IgD-negative memory B cell (primary cell): ENCODE measurements at regions not wholly inside any gene's neighbourhood (a gene's known extent, or its start where the extent isn't known, plus 50 kb on each side); places are given as distances from the start of the nearest gene placed in this dataset.
"Not testable (repeated sequence)": the region's sequence is repeated elsewhere in the genome, so short reads cannot be mapped to it uniquely, and the experiment has no call there.

Experiments used
- H3K27ac Mint-ChIP-seq, 3 donors: one replicate each; pipeline ENCODE4 v1.8.0; 2020 to 2022; ENCODE audit warnings: mild to moderate bottlenecking in 3 of 3, mixed read lengths in 3 of 3, moderate library complexity in 1 of 3
- H3K27me3 Mint-ChIP-seq: one replicate; pipeline ENCODE4 v1.8.0; 2021; ENCODE audit warnings: mixed read lengths
- H3K36me3 Mint-ChIP-seq: one replicate; pipeline ENCODE4 v1.8.0; 2020; ENCODE audit warnings: mild to moderate bottlenecking, mixed read lengths
- H3K4me1 Mint-ChIP-seq, 3 donors: one replicate each; pipeline ENCODE4 v1.8.0; 2020 to 2022; ENCODE audit warnings: mixed read lengths in 3 of 3, mild to moderate bottlenecking in 1 of 3
- H3K4me3 Mint-ChIP-seq, 4 donors: one replicate each; pipeline ENCODE4 v1.8.0; 2020 to 2022; ENCODE audit warnings: mild to moderate bottlenecking in 4 of 4, mixed read lengths in 4 of 4, moderate library complexity in 3 of 4
- H3K9me3 Mint-ChIP-seq, 3 donors: one replicate each; pipeline ENCODE4 v1.8.0; 2020 to 2021; ENCODE audit warnings: mixed read lengths in 3 of 3, mild to moderate bottlenecking in 1 of 3

DNA sequence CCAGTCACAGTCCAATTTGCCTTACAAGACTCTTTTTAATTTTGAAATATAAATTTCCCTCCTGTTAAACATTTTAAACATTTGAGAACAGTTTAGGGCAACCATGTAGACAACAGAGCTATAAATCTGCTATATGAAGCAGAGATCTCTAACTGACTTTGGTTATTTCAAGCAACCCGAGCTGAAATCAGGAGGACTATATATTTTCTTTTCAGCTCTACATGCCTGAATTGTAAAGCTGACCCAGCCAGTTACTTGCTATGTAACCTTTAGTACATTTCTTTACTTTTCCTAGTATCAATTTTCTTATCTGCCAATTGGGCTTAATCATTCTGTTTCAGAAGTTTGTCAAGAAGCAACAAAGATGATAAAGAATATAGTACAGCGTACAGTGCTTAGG lies 457.4 kb upstream of the NECTIN3 start:
- Mint-ChIP-seq H3K27ac (no peak overlapping the region), H3K4me1 (no peaks in the 10 kb centered on the region), H3K9me3 (peaks cover 0 to 3% (median 1%) of the 10 kb centered on the region in 3 donors), H3K4me3 (no peak overlapping the region), H3K36me3 (no peaks in the 10 kb centered on the region), H3K27me3 (no peaks in the 10 kb centered on the region)

DNA sequence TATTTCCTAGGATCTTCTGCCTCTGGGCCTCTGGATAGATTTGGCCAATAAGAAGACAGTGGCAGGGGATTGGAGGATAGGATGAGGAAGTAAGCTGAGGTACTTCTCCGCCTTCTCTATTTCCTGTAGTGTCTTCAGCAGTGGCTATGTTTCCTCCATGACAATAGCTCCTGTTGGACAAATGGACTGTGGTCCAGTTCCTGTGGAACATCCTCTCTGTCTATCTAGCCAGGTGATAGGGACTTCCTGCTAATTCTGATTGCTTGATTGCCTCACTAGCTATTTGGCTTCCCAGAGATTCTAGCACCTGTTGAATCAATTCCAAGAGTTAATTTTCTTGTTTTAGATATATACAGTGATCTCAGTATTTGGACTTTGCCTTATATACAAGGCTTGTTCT lies 456.2 kb upstream of the NECTIN3 start:
- Mint-ChIP-seq H3K27me3 (no peaks in the 10 kb centered on the region), H3K4me1 (no peaks in the 10 kb centered on the region), H3K36me3 (no peaks in the 10 kb centered on the region), H3K27ac (no peak overlapping the region), H3K9me3 (peaks cover 0 to 3% (median 1%) of the 10 kb centered on the region in 3 donors), H3K4me3 (no peak overlapping the region)

GRCh38 chr3:110618512-110619226 lies 452.9 kb upstream of the NECTIN3 start:
- Mint-ChIP-seq H3K27me3 (no peaks in the 10 kb centered on the region), H3K36me3 (no peaks in the 10 kb centered on the region), H3K9me3 (peaks cover 0 to 1% (median 0%) of the 10 kb centered on the region in 3 donors), H3K4me3 (no peak overlapping the region), H3K27ac (no peak overlapping the region), H3K4me1 (no peaks in the 10 kb centered on the region)

GRCh38 chr3:110620118-110620517 lies 451.5 kb upstream of the NECTIN3 start:
- Mint-ChIP-seq H3K27me3 (no peaks in the 10 kb centered on the region), H3K4me3 (no peak overlapping the region), H3K36me3 (no peaks in the 10 kb centered on the region), H3K9me3 (peaks cover 0 to 1% (median 0%) of the 10 kb centered on the region in 3 donors), H3K4me1 (no peaks in the 10 kb centered on the region), H3K27ac (no peak overlapping the region)

- H3K4me1 Mint-ChIP-seq, result peaks cover 0 to 3% (median 2%) of the 10 kb centered on the region in 3 donors
- H3K27ac Mint-ChIP-seq, result no peak overlapping the region
- no peaks in the 10 kb centered on the region for H3K36me3 Mint-ChIP-seq
- no peak overlapping the region for H3K4me3 Mint-ChIP-seq
- H3K9me3 Mint-ChIP-seq, result no peaks in the 10 kb centered on the region
- no peaks in the 10 kb centered on the region for H3K27me3 Mint-ChIP-seq
Measured at GRCh38 chr3:110623571-110623970, 448.0 kb upstream of the NECTIN3 start.

GRCh38 chr3:110624576-110624975 lies 447.0 kb upstream of the NECTIN3 start:
- Mint-ChIP-seq H3K27ac (no peak overlapping the region), H3K4me3 (no peak overlapping the region), H3K9me3 (no peaks in the 10 kb centered on the region), H3K36me3 (no peaks in the 10 kb centered on the region), H3K27me3 (no peaks in the 10 kb centered on the region), H3K4me1 (peaks cover 0 to 4% (median 3%) of the 10 kb centered on the region in 3 donors)

DNA sequence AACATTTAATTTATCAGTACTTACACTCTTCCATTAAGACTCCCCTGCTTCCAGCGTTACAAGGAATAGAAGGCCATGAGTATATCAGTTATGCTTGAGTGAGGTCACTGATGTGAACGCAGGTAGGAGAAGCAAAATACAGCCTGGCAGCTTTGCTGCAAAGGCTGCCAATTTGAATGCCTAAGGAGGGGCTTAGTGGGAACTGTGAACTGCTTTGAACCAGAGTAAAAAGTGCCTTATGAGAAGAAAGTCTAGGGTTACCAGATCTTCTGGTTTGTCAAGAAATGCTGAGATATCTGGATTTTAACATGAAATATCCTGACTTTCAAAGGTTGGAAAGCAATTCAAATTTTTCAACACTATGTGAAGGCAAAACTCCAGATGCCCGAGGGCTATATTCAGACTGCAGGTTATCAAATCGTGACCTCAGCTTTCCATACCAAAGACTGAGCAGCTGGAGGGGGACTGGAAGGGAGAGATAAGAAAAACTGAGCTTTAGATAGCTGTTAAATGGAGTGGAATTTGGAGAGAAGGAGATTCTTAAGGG lies 446.3 kb upstream of the NECTIN3 start:
- no peaks in the 10 kb centered on the region for H3K27me3 Mint-ChIP-seq
- H3K27ac Mint-ChIP-seq, result no peak overlapping the region
- peaks cover 0 to 4% (median 3%) of the 10 kb centered on the region in 3 donors for H3K4me1 Mint-ChIP-seq
- no peak overlapping the region for H3K4me3 Mint-ChIP-seq
- H3K36me3 Mint-ChIP-seq, result no peaks in the 10 kb centered on the region
- H3K9me3 Mint-ChIP-seq, result no peaks in the 10 kb centered on the region

GRCh38 chr3:110626652-110627111 lies 444.9 kb upstream of the NECTIN3 start:
- H3K9me3 Mint-ChIP-seq, H3K27me3 Mint-ChIP-seq, H3K36me3 Mint-ChIP-seq, H3K4me1 Mint-ChIP-seq: not testable (repeated sequence)
- peak overlapping the region in 1 of 3 donors; percentile 78 for H3K27ac Mint-ChIP-seq
- H3K4me3 Mint-ChIP-seq, result peak overlapping the region in 3 of 4 donors; percentile 33 to 67 (median 64)

DNA sequence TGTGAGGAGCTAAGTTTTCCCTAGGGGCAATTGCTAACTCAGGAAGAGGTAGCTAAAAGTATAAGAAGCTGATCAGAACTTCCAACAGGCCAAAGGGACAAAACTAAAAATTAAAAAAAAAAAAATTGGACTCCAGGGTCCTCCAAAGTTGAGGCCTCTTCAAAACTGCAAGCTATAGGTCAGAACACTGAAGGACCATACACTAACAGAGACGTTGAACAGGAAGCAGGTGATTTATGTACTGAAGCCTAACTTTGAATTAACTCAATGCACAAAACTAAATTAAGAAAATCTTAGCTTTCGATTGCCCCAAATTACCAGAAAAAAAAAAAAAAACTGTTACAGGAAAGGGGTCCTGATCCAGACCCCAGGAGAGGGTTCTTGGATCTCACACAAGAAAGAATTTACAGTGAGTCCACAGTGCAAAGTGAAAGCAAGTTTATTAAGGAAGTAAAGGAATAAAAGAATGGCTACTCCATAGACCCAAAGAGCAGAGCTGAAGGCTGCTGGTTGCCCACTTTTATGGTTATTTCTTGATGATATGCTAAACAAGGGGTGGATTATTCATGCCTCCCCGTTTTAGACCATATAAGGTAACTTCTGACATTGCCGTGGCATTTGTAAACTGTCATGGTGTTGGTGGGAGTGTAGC lies 442.8 kb upstream of the NECTIN3 start:
- no peaks in the 10 kb centered on the region for H3K9me3 Mint-ChIP-seq
- H3K4me1 Mint-ChIP-seq, result peaks cover 0 to 4% (median 3%) of the 10 kb centered on the region in 3 donors
- H3K27ac Mint-ChIP-seq, result no peak overlapping the region
- no peaks in the 10 kb centered on the region for H3K36me3 Mint-ChIP-seq
- H3K27me3 Mint-ChIP-seq, result no peaks in the 10 kb centered on the region
- no peak overlapping the region for H3K4me3 Mint-ChIP-seq

DNA sequence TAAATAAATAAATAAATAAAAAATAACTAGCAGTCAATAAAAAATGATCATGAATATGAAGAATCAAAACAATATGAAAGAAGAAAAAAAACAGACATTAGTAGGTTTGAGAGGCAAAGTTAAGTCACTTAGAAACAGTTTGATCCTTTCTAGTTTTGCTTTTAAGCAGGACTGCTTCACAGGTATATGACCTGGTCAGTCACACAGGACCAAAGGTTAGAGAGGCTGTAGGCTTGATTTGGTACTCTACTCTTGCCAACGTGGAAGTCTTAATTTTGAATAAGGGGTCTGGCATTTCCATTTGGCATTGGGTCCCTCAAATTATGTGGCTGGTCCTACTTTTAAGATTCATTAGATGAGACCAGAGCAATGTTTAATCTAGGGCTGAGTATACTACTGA lies 441.7 kb upstream of the NECTIN3 start:
- no peak overlapping the region for H3K4me3 Mint-ChIP-seq
- H3K27me3 Mint-ChIP-seq, result no peaks in the 10 kb centered on the region
- peaks cover 0 to 4% (median 3%) of the 10 kb centered on the region in 3 donors for H3K4me1 Mint-ChIP-seq
- H3K9me3 Mint-ChIP-seq, result no peaks in the 10 kb centered on the region
- H3K36me3 Mint-ChIP-seq, result no peaks in the 10 kb centered on the region
- H3K27ac Mint-ChIP-seq, result no peak overlapping the region

DNA sequence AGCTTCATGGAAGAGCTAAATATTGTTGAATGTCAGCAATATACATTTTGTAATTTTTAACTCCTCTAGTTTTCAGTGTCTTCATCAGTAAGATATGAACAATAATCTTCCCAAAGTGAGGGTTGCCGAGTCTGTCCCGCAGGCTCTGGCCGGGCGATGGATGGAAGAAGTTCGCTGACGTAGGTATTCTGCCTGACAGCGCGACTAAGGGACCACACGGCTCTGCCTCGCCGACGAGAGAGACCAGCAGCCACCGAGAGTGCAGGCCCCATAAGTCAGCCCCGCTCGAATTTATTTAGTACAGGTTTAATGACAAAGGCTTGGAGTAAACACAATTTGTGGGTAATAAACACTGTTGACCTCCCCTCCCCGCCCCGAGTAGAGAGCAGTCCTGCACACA lies 427.4 kb upstream of the NECTIN3 start:
- Mint-ChIP-seq H3K4me1 (no peaks in the 10 kb centered on the region), H3K27ac (no peak overlapping the region), H3K36me3 (no peaks in the 10 kb centered on the region), H3K27me3 (no peaks in the 10 kb centered on the region), H3K4me3 (no peak overlapping the region), H3K9me3 (no peaks in the 10 kb centered on the region)

- no peaks in the 10 kb centered on the region for H3K27me3 Mint-ChIP-seq
- H3K4me3 Mint-ChIP-seq, result no peak overlapping the region
- H3K4me1 Mint-ChIP-seq, result no peaks in the 10 kb centered on the region
- H3K27ac Mint-ChIP-seq, result no peak overlapping the region
- H3K36me3 Mint-ChIP-seq, result no peaks in the 10 kb centered on the region
- no peaks in the 10 kb centered on the region for H3K9me3 Mint-ChIP-seq
Measured at GRCh38 chr3:110646055-110646454, 425.6 kb upstream of the NECTIN3 start.

DNA sequence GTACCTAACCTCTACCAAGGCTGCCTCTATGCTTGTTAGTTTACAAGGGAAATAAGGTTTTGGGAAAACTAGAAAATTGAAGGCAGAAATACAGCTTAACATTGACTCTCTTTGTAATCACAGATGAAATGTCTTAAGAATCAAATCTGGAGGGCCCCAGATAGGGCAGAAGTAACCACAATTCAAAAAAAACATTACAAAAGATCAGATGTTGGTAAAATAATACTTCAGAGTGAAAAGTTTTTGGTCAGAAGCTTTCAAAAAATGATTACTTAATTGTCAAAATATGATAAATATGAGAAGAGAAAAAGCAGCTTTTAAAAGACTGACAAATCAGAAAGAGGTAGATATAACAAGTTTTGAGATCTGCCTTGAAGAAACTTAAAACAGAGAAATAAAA lies 425.1 kb upstream of the NECTIN3 start:
- Mint-ChIP-seq H3K27me3 (no peaks in the 10 kb centered on the region), H3K9me3 (no peaks in the 10 kb centered on the region), H3K36me3 (no peaks in the 10 kb centered on the region), H3K4me1 (no peaks in the 10 kb centered on the region), H3K4me3 (no peak overlapping the region), H3K27ac (no peak overlapping the region)

GRCh38 chr3:110647586-110647985 lies 424.0 kb upstream of the NECTIN3 start:
- Mint-ChIP-seq H3K4me3 (no peak overlapping the region), H3K9me3 (no peaks in the 10 kb centered on the region), H3K36me3 (no peaks in the 10 kb centered on the region), H3K27me3 (no peaks in the 10 kb centered on the region), H3K4me1 (no peaks in the 10 kb centered on the region), H3K27ac (no peak overlapping the region)

GRCh38 chr3:110650741-110651140 lies 420.9 kb upstream of the NECTIN3 start:
- Mint-ChIP-seq H3K27me3 (no peaks in the 10 kb centered on the region), H3K27ac (no peak overlapping the region), H3K36me3 (no peaks in the 10 kb centered on the region), H3K4me3 (no peak overlapping the region), H3K9me3 (no peaks in the 10 kb centered on the region), H3K4me1 (no peaks in the 10 kb centered on the region)
